ENCODE measurements at regions not wholly inside any gene's neighbourhood (a gene's known extent, or its start where the extent isn't known, plus 50 kb on each side); places are given as distances from the start of the nearest gene placed in this dataset.

DNA sequence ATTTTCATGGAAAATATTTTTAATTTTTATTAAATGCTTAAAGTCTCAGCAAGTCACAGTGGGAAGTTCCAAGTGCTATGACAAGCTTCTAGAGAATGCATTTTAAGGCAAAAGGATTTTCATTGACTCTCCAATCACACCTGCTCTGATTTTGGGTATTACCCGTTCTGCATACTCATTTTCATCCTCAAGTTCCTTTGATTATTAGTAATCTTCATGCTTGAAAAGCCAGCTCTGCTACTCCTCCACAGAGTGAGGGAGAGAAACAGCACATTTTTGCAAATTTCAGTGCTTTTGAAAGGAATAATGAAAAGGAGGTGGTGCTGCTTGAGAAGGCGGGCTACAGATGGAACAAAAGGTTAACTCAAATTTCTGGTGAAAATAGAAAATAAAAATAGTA lies 450.7 kb downstream of the NSUN3 start (continued):
- TF ChIP-seq ZNF507 (tag; conservative IDR thresholded peaks at IDR 0.05) (no peak), CBX1 (IDR thresholded peaks at IDR 0.05; ENCODE audit: low read depth) (no peak), ZZZ3 (IDR thresholded peaks at IDR 0.05) (no peak), TRIM28 (IDR thresholded peaks at IDR 0.05) (no peak), NCOA6 (IDR thresholded peaks at IDR 0.05) (no peak), GABPA (tag; conservative IDR thresholded peaks at IDR 0.05; ENCODE audit: low read depth) (no peak), BRD9 (IDR thresholded peaks at IDR 0.05; ENCODE audit: low read depth, partially characterized antibody) (no peak), GTF2F1 (IDR thresholded peaks at IDR 0.05; ENCODE audit: low read depth, low read length) (no peak)
- TF ChIP-seq, protein P1, sequence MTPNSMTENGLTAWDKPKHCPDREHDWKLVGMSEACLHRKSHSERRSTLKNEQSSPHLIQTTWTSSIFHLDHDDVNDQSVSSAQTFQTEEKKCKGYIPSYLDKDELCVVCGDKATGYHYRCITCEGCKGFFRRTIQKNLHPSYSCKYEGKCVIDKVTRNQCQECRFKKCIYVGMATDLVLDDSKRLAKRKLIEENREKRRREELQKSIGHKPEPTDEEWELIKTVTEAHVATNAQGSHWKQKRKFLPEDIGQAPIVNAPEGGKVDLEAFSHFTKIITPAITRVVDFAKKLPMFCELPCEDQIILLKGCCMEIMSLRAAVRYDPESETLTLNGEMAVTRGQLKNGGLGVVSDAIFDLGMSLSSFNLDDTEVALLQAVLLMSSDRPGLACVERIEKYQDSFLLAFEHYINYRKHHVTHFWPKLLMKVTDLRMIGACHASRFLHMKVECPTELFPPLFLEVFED (CRISPR knock-in tag; conservative IDR thresholded peaks at IDR 0.05): no peak

- POLR2A ChIA-PET: no interaction called here
- in situ Hi-C loops (cut with MboI): no loop called here
Measured at GRCh38 chr3:94515983-94516382, 453.1 kb downstream of the NSUN3 start.

More at GRCh38 chr3:94515983-94516382, 453.1 kb downstream of the NSUN3 start:
- FAIRE-seq (no peak), DNase-seq (ENCODE audit: extremely low read depth in 1 of 4, low spot score in 3 of 4) (no peak), ATAC-seq (no peak)
- Histone ChIP-seq H3K27ac (ENCODE audit: extremely low read depth, low read depth, low read length) (no peak overlapping the region), H3K4me1 (replicated peaks in 1 of 2; ENCODE audit: control insufficient read depth in 2 of 2, insufficient read depth in 2 of 2, low read length in 2 of 2) (no peaks in the 10 kb centered on the region), H3K79me2 (ENCODE audit: control insufficient read depth, insufficient read depth, low read length) (no peaks in the 10 kb centered on the region), H3K9ac (ENCODE audit: insufficient read depth in 1 of 2, low read depth in 2 of 2, low read length in 2 of 2) (no peak overlapping the region), H2AFZ (ENCODE audit: low read depth, low read length) (no peak overlapping the region), H3K4me3 (no peak overlapping the region), H3K9me3 (replicated peaks; ENCODE audit: control insufficient read depth, insufficient read depth, low read depth, low read length) (no peaks in the 10 kb centered on the region), H3K27me3 (ENCODE audit: control insufficient read depth in 2 of 2, insufficient read depth in 2 of 2, low read length in 2 of 2) (no peaks in the 10 kb centered on the region), H4K20me1 (replicated peaks; ENCODE audit: control insufficient read depth, insufficient read depth, low read length) (no peaks in the 10 kb centered on the region), H3K9me1 (ENCODE audit: control insufficient read depth, insufficient read depth, low read length) (no peaks in the 10 kb centered on the region), H3K4me2 (ENCODE audit: insufficient read depth, low read length) (no peak overlapping the region), H3K36me3 (ENCODE audit: control insufficient read depth, insufficient read depth, low read length) (no peaks in the 10 kb centered on the region)
- intact Hi-C loops (cut with micrococcal nuclease): no loop called here
- CTCF ChIA-PET (ENCODE audit: low intra/inter-chr PET ratio): no interaction called here
- BruUV-seq (replicated peaks): no TSS peak
- WGBS (ENCODE audit: insufficient coverage, low coverage, missing lambda C conversion rate): 0% methylated on average over 2 of the region's 2 CpGs
- TF ChIP-seq BCLAF1 (IDR thresholded peaks at IDR 0.05; ENCODE audit: borderline replicate concordance in 1 of 2, control insufficient read depth in 1 of 2, low read depth in 2 of 2, low read length in 1 of 2): no peak
- 0 out of 2 replicates have a peak, but pooled peaks have one; percentile 16 for TF ChIP-seq C11orf30 (IDR thresholded peaks at IDR 0.05; ENCODE audit: low read depth)
- peak; percentile 48; the same call in 1 of the 2 replicates for TF ChIP-seq ZNF316 (IDR thresholded peaks at IDR 0.05)

Data from K562 (cell line).